Large intestine (tissue), 3 donors: ENCODE measurements at regions not wholly inside any gene's neighbourhood (a gene's known extent, or its start where the extent isn't known, plus 50 kb on each side); places are given as distances from the start of the nearest gene placed in this dataset.

ENCODE experiments used
- DNase-seq, 2 donors: peaks; one replicate each; pipeline versions ENCODE4 v3.0.0 to v3.0.0-alpha.2; 2013
- H3K27ac ChIP-seq: one replicate; pipeline ENCODE4 v1.5.1; 2013; ENCODE audit warnings: low read length
- H3K27me3 ChIP-seq: 2 replicates; pipeline ENCODE4 v1.6.1; 2013; ENCODE audit warnings: low read length; ENCODE audit not compliant: control insufficient read depth, insufficient read depth
- H3K36me3 ChIP-seq: 2 replicates; pipeline ENCODE4 v1.6.1; 2013; ENCODE audit warnings: low read length; ENCODE audit not compliant: control insufficient read depth, insufficient read depth
- H3K4me1 ChIP-seq: one replicate; pipeline ENCODE4 v1.6.1; 2013; ENCODE audit warnings: low read length; ENCODE audit not compliant: control insufficient read depth, insufficient read depth
- H3K4me3 ChIP-seq: one replicate; pipeline ENCODE4 v1.5.1; 2013; ENCODE audit warnings: low read length
- H3K9me3 ChIP-seq: one replicate; pipeline ENCODE4 v1.6.1; 2013; ENCODE audit warnings: mild to moderate bottlenecking, low read depth, low read length, moderate library complexity; ENCODE audit not compliant: control insufficient read depth
- WGBS: methylation state at CpG from one replicate; pipeline ENCODE4 v1.1.5; 2013; ENCODE audit warnings: low lambda C conversion rate; ENCODE audit not compliant: insufficient coverage; 5-methylcytosine and 5-hydroxymethylcytosine counted together

DNA sequence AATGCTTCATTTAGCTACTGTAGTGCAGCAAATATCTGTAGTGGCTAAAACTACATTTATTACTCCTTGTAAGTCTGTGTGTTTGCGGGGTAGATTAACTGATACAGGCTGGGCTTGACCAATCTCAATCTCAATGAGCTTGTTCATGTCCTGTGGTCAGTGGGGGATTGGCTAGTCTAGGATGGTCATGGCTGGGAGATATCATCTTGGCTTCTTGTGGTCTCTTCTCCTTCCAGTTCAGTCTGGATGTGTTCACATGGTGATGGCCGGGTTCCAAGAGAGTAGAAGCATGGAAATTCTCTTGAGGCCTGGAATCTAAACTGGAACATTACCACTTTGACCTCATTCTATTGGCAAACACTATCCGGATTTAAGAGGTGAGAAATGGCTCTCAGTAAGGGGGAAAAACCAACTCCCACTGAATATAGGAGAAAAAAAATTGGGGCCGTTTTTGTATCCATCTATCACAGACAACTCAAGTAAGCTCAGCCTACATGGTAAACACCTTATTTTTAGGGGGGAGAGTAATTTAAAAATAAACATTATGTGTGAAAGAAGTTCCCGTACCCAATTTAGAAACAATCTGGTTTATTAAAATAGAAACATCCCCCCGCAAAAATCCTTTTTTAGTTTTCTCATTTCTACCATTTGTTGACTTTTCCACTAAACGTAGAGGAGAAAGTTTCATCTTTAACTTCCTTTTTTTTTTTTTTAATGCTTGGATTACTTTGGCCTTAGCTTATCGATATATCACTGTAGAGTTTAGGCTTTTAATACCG is 284.9 kb upstream of the TBC1D5 start:
- H3K4me3 ChIP-seq, result no peak overlapping the region
- H3K9me3 ChIP-seq, result no peaks in the 10 kb centered on the region
- no peaks in the 10 kb centered on the region for H3K27me3 ChIP-seq
- DNase-seq, result no peak
- no peak overlapping the region for H3K27ac ChIP-seq
- WGBS, result 85% methylated on average over 3 of the region's 9 CpGs
- H3K36me3 ChIP-seq, result no peaks in the 10 kb centered on the region
- H3K4me1 ChIP-seq, result no peaks in the 10 kb centered on the region

DNA sequence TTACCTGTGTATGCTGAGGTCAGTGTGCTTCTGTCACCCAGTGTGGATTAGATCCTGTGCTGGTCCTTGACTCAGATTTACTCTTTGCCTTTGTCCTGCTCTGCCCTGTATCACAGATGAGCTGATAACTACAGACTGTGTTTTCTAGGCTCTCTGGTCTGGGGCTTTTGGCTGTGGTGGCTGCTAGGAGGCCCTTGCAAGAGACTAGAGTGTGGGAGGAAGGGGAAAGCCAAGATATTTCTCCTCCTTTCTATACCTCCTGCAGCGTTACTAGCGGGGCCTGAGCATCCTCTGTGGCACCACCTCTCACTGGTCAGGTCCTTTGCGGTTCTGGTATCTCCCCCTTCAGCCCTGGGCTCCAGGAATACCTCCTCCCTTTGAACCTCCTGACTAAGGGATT is 282.3 kb upstream of the TBC1D5 start:
- H3K27ac ChIP-seq, result no peak overlapping the region
- no peaks in the 10 kb centered on the region for H3K4me1 ChIP-seq
- no peak overlapping the region for H3K4me3 ChIP-seq
- H3K9me3 ChIP-seq, result no peaks in the 10 kb centered on the region
- peaks cover 4% of the 10 kb centered on the region for H3K27me3 ChIP-seq
- DNase-seq, result no peak
- H3K36me3 ChIP-seq, result no peaks in the 10 kb centered on the region
- WGBS, result no CpG with 5 or more reads among the region's 3 CpGs

- Histone ChIP-seq H3K36me3 (no peaks in the 10 kb centered on the region), H3K27me3 (peaks cover 12% of the 10 kb centered on the region), H3K9me3 (no peaks in the 10 kb centered on the region), H3K27ac (no peak overlapping the region), H3K4me3 (no peak overlapping the region), H3K4me1 (no peaks in the 10 kb centered on the region)
- DNase-seq, result no peak
- WGBS, result no CpG with 5 or more reads among the region's 4 CpGs
These were observed 276.7 kb upstream of the TBC1D5 start for GRCh38 chr3:18019161-18019495.

- no peak overlapping the region for H3K27ac ChIP-seq
- WGBS, result 86% methylated on average over 1 of the region's 5 CpGs
- no peaks in the 10 kb centered on the region for H3K9me3 ChIP-seq
- H3K4me3 ChIP-seq, result no peak overlapping the region
- H3K36me3 ChIP-seq, result no peaks in the 10 kb centered on the region
- H3K4me1 ChIP-seq, result no peaks in the 10 kb centered on the region
- peaks cover 12% of the 10 kb centered on the region for H3K27me3 ChIP-seq
- DNase-seq, result no peak
These were observed 276.2 kb upstream of the TBC1D5 start for GRCh38 chr3:18018491-18019160.

DNA sequence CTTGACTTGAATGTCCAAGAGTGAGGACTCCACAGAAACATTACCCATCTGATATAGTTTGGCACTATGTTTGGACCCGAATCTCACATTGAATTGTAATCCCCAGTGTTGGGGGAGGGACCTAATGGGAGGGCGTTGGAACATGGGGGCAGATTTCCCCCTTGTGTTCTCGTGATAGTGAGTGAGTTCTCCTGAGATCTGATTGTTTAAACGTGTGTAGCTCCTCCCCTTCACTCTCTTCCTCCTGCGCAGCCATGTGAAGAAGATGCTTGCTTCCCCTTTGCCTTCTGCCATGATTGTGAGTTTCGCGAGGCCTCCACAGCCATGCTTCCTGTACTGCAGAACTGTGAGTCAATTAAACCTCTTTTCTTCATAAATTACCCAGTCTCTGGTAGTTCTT is 273.9 kb upstream of the TBC1D5 start:
- Histone ChIP-seq H3K9me3 (no peaks in the 10 kb centered on the region), H3K4me1 (no peaks in the 10 kb centered on the region), H3K4me3 (no peak overlapping the region), H3K27me3 (peaks cover 12% of the 10 kb centered on the region), H3K27ac (no peak overlapping the region), H3K36me3 (no peaks in the 10 kb centered on the region)
- no peak for DNase-seq
- no CpG with 5 or more reads among the region's 7 CpGs for WGBS

GRCh38 chr3:18012933-18013332 is 270.5 kb upstream of the TBC1D5 start:
- Histone ChIP-seq H3K4me3 (no peak overlapping the region), H3K27ac (no peak overlapping the region), H3K9me3 (no peaks in the 10 kb centered on the region), H3K4me1 (no peaks in the 10 kb centered on the region), H3K27me3 (no peaks in the 10 kb centered on the region), H3K36me3 (no peaks in the 10 kb centered on the region)
- 80% methylated on average over 1 of the region's 4 CpGs for WGBS
- DNase-seq, result no peak

- WGBS, result no CpG with 5 or more reads among the region's 2 CpGs
These were observed 270.0 kb upstream of the TBC1D5 start for GRCh38 chr3:18012436-18012835.

DNA sequence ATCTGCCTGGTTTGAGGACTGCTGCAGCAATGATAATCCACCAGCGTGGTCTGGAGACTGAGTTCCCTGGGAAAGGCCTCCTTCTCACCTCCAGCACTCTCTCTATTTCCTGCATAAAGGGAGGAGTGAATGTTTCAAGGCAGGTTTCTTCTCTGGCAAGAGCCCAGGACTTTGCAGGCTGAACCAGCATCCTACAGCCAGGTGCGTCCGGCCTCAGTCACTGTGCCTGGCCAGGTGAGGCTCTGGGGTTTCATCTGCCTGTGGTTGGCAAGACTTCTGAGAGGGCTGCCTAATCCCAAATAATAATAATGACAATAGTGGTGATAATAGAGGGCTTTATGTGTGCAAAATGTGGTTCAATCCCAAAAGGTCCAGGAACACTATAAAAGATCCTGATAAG is 269.0 kb upstream of the TBC1D5 start:
- no peaks in the 10 kb centered on the region for H3K36me3 ChIP-seq
- H3K27me3 ChIP-seq, result no peaks in the 10 kb centered on the region
- no peaks in the 10 kb centered on the region for H3K4me1 ChIP-seq
- no peak for DNase-seq
- no peak overlapping the region for H3K4me3 ChIP-seq
- no peaks in the 10 kb centered on the region for H3K9me3 ChIP-seq
- H3K27ac ChIP-seq, result no peak overlapping the region
- no CpG with 5 or more reads among the region's 3 CpGs for WGBS

More at GRCh38 chr3:18012436-18012835, 270.0 kb upstream of the TBC1D5 start:
- Histone ChIP-seq H3K36me3 (no peaks in the 10 kb centered on the region), H3K4me1 (no peaks in the 10 kb centered on the region), H3K4me3 (no peak overlapping the region), H3K27ac (no peak overlapping the region), H3K27me3 (no peaks in the 10 kb centered on the region), H3K9me3 (no peaks in the 10 kb centered on the region)
- no peak for DNase-seq

GRCh38 chr3:18010001-18010400 is 267.6 kb upstream of the TBC1D5 start:
- no peaks in the 10 kb centered on the region for H3K36me3 ChIP-seq
- no peaks in the 10 kb centered on the region for H3K9me3 ChIP-seq
- H3K27ac ChIP-seq, result no peak overlapping the region
- no peak overlapping the region for H3K4me3 ChIP-seq
- H3K4me1 ChIP-seq, result no peaks in the 10 kb centered on the region
- WGBS, result 82% methylated on average over 2 of the region's 4 CpGs
- no peaks in the 10 kb centered on the region for H3K27me3 ChIP-seq
- DNase-seq, result no peak

DNA sequence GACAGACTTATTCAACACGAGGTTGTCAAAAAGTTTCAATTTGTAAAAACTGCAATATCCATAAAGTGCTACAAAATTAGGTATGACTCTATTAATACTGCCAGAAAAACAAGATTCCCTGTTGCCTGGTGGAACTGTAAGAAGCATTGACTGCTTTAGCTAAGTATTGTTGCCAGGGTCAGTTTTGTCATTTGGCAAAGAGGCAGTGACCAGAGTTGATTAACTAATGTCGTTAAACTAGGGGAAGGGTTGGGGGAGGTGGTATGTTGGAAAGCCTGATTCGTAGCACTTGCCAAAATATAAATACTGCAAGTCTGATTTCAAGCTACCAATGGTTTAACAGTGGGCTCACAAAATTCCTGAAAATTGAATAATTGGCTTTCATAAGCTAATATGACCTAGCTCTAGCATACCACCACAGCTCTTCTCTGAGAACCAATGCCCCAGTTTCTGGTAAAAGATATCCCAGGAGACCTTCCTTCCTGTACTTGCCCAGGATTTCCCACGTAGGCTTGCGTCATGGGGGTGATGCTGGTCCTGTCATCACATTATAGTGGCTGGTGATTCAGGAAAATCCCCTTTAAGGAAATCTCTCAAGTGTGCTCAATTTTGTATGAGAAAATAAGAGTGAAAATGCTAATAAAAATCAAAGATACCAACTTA is 266.4 kb upstream of the TBC1D5 start:
- Histone ChIP-seq H3K4me3 (no peak overlapping the region), H3K9me3 (no peaks in the 10 kb centered on the region), H3K36me3 (no peaks in the 10 kb centered on the region), H3K27ac (no peak overlapping the region), H3K27me3 (no peaks in the 10 kb centered on the region), H3K4me1 (no peaks in the 10 kb centered on the region)
- no peak for DNase-seq
- WGBS, result 83% methylated on average over 1 of the region's 5 CpGs
